Caki2 (cell line): ENCODE measurements at regions not wholly inside any gene's neighbourhood (a gene's known extent, or its start where the extent isn't known, plus 50 kb on each side); places are given as distances from the start of the nearest gene placed in this dataset.

ENCODE experiments used
- DNase-seq: peaks from one replicate; pipeline ENCODE4 v3.0.0-alpha.2; 2015; ENCODE audit warnings: low read depth
- in situ Hi-C: cut with HindIII; loops from 2 replicates; pipeline ENCODE4 v1.10.0; 2016; ENCODE audit warnings: low sequenced_read_pairs, low pct_unique_long_range_greater_than_20kb, mixed read lengths

DNA sequence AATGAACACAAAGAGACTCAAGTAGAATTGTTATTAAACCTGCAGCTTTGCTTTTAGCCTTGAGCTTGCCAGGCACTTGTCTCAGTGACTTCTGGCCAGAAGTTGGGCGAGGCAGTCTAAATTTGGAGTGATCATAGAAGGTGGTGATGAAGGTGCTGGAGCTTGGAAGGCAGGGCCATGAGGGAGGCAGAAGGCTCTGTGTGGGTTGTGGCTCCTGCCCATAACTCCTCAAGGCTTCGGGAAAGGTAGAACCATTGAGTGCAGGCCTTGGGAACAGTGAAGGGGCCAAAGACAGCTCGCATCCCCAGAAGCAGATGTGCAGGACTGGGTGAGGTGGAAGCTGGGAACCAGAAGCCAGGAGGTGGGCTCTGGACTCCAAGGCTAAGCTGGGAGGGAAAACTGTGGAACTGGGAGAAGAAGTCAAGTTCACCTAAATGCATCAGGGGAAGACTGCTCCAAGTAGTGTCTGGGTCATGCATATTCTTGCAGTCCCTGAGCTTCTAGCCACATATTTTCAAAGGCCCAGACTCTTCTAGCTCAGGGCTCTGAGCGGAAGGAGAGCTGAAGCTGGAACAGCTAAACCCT lies 111.1 kb upstream of the HABP2 start:
- no peak for DNase-seq
- in situ Hi-C loops = no loop called here

DNA sequence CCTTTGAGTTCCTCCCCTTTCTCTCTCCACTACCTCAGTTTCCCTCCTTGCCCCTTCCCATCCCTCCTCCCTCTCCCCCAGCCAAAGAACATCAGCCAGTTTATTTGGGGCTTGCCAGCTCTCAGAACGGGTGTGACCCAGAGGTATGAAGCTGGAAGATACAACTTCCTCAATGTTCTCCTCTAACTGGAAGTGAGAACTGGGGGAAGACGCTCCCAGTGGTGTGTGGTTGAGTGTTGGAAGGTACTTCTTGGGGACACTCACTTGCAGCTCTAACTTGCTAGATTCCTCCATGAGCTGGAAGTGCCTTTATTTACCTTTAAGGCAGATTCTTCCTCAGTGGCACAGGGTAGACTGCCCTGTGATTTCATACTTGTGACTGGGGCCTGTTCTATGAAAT lies 110.5 kb upstream of the HABP2 start:
- in situ Hi-C loops = no loop called here
- DNase-seq = no peak

DNA sequence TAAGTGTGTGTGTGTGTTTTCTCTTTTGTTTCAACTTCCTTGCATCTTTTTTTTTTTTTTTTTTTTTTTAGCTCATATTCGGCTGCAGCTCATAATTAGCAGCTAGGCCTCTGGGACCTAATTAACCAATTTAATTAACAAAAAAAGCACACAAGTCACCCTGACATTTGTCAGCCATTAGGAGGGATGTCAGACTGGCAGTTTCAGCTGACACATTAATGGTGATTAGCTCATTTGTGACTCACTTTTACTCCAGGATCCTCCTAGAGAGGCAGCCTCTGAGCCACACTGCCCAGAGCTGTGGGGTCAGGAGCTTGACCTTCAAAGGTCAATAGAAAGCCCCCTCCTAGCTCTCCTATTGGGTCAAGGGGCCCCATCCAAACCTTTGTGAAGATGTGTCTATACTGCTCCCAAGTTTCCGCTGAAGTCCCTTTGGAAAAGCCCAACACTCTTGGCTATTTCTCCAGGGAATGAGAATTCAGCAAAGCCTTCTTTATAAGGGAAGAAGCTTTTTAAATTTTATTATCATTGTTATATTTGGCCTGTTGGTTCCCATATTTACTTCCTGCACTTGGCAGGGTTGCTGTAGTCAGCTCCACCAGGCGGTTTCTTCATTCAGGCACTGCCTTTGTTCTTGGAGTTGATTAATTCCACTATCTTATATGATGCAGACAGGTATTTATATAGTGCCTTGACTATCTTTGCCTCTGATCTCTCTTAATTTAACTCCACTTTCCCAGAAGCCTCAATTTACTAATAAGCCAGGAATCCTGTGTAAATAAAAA lies 109.5 kb upstream of the HABP2 start:
- DNase-seq = no peak

DNA sequence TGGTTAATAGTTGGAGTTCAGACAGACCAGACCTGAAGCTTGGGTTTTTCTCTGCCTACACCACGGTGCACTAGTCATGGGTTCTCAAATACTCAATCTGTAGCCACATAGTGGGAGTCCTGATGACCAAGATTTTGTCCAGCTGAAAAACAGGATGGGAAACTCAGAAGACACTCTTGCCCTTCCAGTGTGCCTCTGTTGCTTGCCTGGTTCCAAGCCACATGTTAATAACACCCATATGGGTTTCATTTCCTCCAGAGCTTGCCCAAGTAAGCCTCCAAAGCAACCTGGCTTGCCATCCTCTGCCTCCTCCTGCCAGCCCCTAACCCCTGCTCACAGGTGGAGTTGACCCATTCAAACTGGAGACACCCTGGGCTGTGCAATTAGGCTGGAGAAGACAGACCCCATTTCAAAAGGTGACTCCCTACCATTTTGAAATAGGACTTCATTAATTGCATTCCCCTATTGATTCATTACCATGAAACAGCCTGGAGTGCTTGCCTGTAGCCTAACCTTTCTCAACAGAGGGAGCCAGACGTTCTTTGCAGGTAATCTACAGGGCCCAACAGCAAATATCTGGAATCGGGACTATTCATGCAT lies 108.0 kb upstream of the HABP2 start:
- DNase-seq = no peak
- in situ Hi-C loops = no loop called here

More for the DNA sequence above, 109.5 kb upstream of the HABP2 start:
- in situ Hi-C loops = no loop called here

DNA sequence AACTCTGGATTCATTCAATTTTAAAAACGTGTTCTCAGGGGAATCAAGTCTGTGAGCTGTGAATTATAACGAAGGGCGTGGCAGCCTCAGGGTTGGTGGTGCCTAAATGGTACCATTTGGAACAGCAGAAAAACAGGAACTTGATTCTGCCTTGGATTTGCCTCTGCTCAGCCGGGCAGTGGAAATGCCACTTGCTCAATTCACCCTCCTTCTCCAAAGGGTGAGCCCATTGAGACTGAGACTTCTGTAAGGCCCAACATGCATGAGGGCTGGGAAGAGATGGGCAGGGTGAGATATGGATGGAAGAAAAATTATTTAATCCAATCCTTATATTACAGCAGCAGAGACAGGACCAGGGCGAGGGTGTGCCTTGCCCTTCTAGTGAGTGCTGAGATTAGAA lies 107.1 kb upstream of the HABP2 start:
- in situ Hi-C loops = no loop called here
- no peak for DNase-seq

DNA sequence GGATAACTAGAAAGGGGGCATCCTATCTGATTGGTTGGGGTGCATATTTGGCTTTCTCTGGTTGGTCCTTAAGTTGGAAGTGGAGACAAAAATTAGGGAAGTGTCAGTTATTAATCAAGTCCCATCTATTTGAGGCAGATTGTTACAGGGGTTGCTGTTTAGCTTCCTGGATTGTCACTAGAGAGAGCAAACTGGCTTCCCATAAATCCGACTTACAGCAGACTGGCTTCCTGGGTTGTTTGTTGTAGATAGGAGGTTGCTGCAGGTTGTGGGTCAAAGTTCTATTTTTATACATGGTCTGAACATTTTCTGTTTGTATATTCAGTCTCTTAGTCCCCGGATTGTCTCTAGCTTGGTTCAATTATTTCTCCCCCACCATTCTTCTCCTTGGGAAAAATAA lies 106.1 kb upstream of the HABP2 start:
- in situ Hi-C loops = no loop called here
- no peak for DNase-seq

DNA sequence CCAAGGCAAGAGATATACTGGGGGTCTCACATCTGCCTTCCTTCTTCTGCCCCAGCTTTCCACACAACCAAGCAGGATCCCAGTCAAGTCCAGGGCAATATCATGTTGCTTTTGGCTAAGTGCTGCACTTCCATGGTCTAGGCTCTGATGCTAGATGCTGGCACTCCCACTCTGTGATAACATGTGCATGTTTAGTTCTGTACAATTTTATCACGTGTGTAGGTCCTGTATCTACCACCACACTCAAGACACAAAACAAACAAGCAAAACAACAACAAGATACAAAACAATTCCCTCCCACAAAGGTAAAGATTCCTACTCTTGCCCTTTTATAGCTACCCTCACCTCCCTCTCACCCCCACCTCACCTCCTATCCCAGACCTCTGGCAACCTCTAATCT lies 105.6 kb upstream of the HABP2 start:
- no peak for DNase-seq
- in situ Hi-C loops = no loop called here

DNA sequence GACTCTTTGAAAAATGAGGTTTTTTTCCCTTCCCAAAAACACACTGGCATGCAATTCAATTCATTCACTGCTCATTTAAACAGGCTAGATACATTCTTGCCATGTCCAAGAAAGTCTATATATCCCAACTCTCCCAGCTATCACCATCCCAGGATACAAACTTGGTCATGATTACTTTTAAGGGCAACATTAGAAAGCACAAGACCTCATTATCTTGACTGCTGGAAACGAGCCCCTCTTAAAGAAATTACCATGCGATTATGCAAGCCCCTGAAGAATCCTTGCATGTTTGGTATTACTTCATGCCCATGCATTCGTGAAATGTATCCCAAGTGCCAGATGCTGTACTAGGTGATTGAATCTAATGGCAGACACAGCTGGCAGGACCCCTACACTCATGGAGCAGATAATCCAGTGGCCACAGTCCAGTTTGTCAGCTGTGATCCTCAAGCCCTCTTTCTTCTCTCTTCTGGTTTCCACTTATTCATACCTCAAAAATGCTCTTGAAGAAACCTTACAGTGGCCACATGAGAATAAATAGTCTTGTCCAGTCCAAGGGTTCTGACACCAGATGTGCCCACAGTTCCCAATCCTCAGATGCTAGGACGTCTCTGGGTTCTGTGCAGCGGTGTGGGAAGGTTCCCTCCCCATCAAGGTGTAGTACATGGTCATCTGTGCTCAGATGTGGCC lies 103.7 kb upstream of the HABP2 start:
- no peak for DNase-seq
- in situ Hi-C loops = no loop called here

DNA sequence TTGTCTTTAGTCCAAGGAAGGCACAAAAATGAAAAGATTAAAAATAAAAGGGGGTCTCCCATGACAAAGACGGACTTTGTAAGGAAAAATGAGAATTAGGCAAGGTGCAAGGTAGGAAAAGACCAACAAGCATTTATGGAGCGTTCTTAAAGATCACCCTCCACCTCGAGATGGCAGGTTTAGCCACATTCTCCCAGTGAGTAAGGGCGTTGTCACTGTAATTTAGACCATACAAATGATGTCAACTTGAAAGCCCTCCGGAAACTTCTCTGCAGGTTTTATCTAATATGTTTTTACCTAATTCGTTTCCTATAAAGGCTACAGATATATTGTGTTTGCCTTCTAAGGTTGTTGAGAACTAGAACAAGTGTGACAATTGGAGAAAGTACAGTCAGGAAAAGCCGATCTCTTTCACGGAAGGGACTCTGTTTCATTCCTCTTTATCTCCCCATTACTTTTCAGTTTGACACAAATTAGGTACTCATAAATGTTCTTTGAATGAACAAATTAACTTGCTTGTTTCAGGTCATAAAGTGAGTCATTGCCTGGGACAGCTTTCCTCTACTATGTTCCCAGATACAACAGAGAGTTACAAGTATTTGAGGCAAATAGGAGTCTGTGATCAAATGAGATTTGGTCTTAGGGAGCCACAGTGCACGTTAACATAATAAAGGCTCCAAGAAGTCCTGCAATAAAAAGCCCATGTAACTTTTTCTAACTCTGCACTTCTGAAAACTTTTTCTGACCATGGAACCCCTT lies 102.6 kb upstream of the HABP2 start:
- in situ Hi-C loops = no loop called here
- DNase-seq = no peak

DNA sequence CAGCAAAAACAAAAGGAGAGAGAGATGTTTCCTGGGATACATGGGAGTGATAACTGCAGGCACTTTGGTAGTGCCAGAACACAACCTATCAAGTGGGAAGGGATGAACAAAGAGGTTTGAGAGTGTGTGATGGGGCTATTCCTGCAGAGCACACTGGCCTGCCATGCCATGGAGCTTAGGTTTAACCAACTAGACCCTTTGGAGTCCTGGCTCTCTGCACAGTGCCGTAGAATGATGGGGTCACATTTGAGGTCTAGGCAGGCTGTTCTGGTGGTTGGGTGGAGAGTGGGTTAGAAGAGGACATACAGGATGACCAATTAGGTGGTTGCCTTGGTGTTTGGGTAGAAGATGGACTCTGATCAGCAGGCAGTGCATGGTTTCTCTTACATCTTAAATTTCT lies 101.9 kb upstream of the HABP2 start:
- no peak for DNase-seq
- in situ Hi-C loops = no loop called here

DNA sequence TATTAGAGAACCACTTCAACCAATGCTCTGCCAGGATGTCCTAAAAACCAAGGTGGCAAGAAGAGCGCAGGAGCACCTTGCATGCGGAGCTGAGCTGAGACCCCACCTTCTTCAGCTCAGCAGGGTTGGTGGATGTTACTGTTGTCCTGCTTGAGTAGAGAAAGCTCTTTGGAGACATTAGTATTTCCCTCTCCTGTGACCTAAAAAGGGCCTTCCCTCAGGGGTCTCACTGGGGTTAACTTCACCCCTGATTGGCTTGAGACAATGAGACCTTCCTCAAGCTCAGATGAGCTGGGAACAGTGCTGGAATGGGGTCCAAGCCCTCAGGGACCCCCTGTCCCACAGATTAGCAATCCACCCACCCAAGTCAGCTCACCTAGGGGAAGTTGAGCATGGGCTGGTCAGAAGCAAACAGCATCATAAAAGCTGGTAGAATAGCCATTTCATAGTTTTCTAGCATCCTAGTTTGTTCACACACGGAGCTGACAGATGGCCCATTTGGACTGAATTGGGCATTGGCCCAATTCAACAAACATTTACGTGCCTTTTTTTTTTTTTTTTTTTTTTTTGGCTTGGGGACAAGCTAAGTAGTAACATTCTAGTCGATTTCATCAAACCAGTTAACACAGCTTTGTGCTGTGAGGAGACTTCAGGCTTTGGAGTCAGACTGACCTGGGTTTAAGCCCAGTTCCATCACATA lies 100.6 kb upstream of the HABP2 start:
- DNase-seq = no peak
- in situ Hi-C loops = no loop called here

DNA sequence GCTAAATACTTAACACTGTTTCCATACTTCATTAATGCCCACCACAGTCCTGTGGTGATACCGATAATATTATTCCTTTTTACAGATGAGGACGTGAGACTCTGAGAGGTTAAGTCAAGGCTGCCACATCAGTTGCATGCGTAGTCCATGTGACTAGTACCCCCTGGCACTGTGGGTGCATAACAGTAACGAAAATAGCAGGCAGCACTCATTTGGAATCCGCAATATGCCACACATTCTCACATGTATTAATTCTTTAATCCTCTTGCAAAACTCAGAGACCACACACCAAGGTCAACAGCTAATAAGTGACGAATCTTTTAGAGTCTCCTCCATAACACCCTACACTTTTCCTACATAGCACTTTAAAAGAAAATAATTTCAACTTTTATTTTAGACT lies 99.5 kb upstream of the HABP2 start:
- in situ Hi-C loops = no loop called here

DNA sequence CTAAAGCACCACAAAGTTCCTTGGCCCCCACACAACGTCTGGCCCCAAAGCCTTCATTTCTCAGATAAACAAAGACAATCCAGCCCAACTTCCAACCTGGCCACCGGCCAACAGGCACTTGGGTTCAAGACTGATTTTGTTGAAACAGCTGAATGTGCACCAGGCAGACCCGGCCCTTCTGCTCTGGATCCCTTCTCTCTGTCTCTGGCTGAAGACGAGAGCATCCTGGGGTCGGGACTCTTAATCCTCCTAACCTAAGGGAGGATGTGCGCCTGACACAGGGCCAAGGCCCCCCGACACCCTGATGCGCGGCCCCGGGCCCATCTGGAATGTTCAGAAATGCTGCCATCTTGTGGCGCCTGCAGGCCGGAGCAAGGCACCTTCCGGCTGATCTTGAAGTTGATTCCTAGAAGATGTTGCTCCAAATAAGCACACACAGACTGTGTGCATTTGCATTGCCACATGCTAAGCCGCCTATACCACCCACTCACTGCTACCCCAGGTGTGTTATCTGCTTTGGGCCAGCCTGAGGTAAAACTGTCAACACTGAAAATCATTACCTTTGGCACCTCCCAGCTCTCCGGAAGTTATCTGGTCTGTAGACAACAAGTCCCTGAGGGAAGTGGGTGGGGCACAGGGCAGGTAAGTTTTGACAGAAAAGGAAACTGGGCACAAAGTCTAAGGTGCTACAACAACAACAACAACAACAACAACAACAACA lies 98.4 kb upstream of the HABP2 start:
- DNase-seq = peak; percentile 11
- in situ Hi-C loops = no loop called here

More for the DNA sequence above, 99.5 kb upstream of the HABP2 start:
- DNase-seq = no peak

DNA sequence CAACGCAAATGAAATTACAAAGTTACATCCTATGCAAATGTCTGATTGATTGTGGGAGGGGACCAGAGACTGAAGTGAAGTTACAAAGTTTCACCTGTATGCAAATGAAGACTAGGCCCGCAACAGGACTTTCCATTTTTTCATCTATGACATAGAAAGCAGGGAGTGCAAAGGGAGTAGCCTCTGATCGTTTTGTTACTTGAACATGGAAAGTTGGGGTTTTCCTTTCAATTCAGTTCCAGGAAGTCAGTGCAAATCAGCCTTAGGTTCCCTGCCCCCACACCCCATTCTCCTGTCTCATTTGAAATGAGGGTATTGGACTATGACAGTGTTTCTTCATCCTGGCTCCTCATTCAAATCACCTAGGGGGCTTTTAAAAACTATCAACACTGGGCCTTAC lies 96.9 kb upstream of the HABP2 start:
- no peak for DNase-seq
- in situ Hi-C loops = no loop called here

DNA sequence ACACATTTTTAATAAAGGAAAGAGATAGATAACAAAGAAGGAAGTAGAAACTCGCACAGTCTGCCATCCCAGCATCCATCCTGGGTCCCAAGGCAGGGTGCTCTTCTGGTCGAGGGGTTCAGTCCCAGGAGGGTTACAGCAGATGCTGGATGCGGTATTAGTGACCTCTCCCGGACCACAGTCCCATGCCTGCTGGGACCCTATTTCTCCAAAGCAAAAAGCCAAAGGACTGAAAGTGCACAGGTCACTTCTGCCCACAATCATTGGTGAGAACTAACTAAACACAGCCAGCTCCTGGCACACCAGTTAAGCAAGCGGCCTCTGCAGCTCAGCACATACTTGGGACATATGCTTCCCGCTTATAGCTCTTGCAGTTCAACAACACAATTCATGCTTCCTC lies 96.1 kb upstream of the HABP2 start:
- no peak for DNase-seq
- in situ Hi-C loops = no loop called here

DNA sequence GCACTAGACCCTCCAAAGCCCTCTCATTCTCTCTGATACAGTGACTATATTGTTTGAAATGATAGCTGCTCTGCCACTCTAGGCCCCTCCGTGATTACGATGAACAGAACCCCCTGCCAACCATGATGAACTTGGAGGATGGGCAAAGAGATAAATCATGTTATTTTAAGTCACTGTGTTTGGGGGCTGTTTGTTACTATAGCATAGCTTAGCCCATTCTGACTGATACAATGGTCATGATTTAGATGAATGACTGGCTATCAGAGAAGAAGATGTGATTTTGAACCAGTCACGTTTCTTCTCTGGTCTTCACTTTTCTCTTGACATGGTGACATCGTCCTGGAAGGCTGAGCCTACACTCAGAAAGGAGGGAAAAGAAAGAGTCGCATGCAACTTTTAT lies 95.4 kb upstream of the HABP2 start:
- in situ Hi-C loops = no loop called here
- no peak for DNase-seq

DNA sequence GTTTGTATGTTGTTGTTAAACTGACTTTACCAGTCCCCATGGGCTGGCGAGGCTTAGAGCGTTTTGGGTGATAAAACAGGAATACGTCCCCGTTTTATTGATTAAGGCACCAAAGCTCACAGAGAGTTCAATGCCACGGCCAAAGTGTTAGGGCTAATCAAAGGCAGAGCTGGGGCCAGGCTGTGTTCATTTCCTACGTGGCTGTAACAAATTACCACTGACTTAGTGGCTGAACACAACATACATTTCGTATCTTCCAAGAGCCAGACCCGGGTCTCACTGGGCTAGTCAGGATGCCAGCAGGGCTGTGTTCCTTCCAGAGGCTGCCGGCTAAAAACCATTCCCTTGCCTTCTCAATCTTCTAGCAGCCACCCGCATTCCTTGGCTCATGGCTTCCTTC lies 94.4 kb upstream of the HABP2 start:
- in situ Hi-C loops = no loop called here

More for the DNA sequence above, 94.4 kb upstream of the HABP2 start:
- no peak for DNase-seq
